A549 (cell line): ENCODE measurements at regions not wholly inside any gene's neighbourhood (a gene's known extent, or its start where the extent isn't known, plus 50 kb on each side); places are given as distances from the start of the nearest gene placed in this dataset.
"Not testable (repeated sequence)": the region's sequence is repeated elsewhere in the genome, so short reads cannot be mapped to it uniquely, and the experiment has no call there.

Source experiments
- ATAC-seq, 2 experiments: fragments of 200-7000 bp in 1 of 2; fragments of >200 bp in 1 of 2; cut with Nextera tagmentation in 1 of 2; cut with Tn5 transposase in 1 of 2; 3 replicates each; pipeline versions ENCODE4 v1.8.0 to v1.9.1; 2018 to 2020; ENCODE audit warnings: mild to moderate bottlenecking in 1 of 2, moderate library complexity in 1 of 2
- CTCF ChIA-PET: fragments of 300-600 bp; sonication (Branson Sonifier 250); formaldehyde crosslinking; extraction: SDS; loops from one replicate; lab custom pipeline; 2021; ENCODE audit warnings: antibody characterized with exemption, inconsistent platforms; lab: Yijun Ruan, JAX
- POLR2A ChIA-PET: fragments of 350-600 bp; formaldehyde crosslinking; extraction: SDS; loops from one replicate; lab custom pipeline; 2021; ENCODE audit warnings: antibody characterized with exemption, inconsistent platforms; lab: Yijun Ruan, JAX
- DNase-seq, 2 experiments: peaks; one replicate each; pipeline versions ENCODE4 v3.0.0 to v3.0.0-alpha.2; 2011 to 2016; ENCODE audit warnings: low read depth in 1 of 2, low spot score in 1 of 2
- FAIRE-seq: peaks from 2 replicates; lab custom pipeline; 2011; peaks lifted over from hg19 to GRCh38; lab: Jason Lieb, UNC
- H3K27ac ChIP-seq, 2 experiments: fragments of >200 bp; sonication (Bioruptor Twin); formaldehyde crosslinking; 3 replicates each; pipeline ENCODE4 v1.5.1; 2016 to 2017
- H3K4me1 ChIP-seq: fragments of >200 bp; sonication (Bioruptor Twin); formaldehyde crosslinking; 3 replicates; pipeline ENCODE4 v1.6.1; 2016
- H3K4me2 ChIP-seq: fragments of >200 bp; sonication (Bioruptor Twin); formaldehyde crosslinking; 3 replicates; pipeline ENCODE4 v1.6.1; 2016
- H3K4me3 ChIP-seq: fragments of >200 bp; sonication (Bioruptor Twin); formaldehyde crosslinking; 3 replicates; pipeline ENCODE4 v1.5.1; 2016
- H3K9me3 ChIP-seq: fragments of >200 bp; sonication (Bioruptor Twin); formaldehyde crosslinking; 3 replicates; pipeline ENCODE4 v1.6.1; 2016
- BHLHE40 ChIP-seq: IDR thresholded peaks from 2 replicates; pipeline ENCODE4 v1.6.1; 2012; ENCODE audit warnings: low read depth, low read length, inconsistent platforms
- CBX2 ChIP-seq: fragments of 200-600 bp; sonication (generic); IDR thresholded peaks from 2 replicates; pipeline ENCODE4 v1.6.1; 2016; ENCODE audit warnings: low read depth, mild to moderate bottlenecking, borderline replicate concordance
- CEBPB ChIP-seq, 2 experiments: fragments of >200 bp in 1 of 2; sonication (Bioruptor Twin) in 1 of 2; formaldehyde crosslinking in 1 of 2; IDR thresholded peaks; 2 replicates each; pipeline ENCODE4 v1.6.1; 2012 to 2016
- CHD2 ChIP-seq: fragments of 150-350 bp; IDR thresholded peaks from 2 replicates; pipeline ENCODE4 v1.6.1; 2014; ENCODE audit warnings: low read length; ENCODE audit not compliant: partially characterized antibody
- EHF ChIP-seq: fragments of 250-450 bp; sonication (Bioruptor Pico); IDR thresholded peaks from 2 replicates; pipeline ENCODE4 v1.5.0; 2020; ENCODE audit warnings: mild to moderate bottlenecking
- EHMT2 ChIP-seq: fragments of 200-600 bp; sonication (generic); IDR thresholded peaks from 2 replicates; pipeline ENCODE4 v1.6.1; 2016; ENCODE audit warnings: antibody characterized with exemption, low read depth, mild to moderate bottlenecking, moderate library complexity
- HDAC2 ChIP-seq: fragments of 200-600 bp; sonication (generic); IDR thresholded peaks from 2 replicates; pipeline ENCODE4 v1.6.1; 2016
- HOXB13 ChIP-seq: fragments of 250-450 bp; sonication (Bioruptor Pico); IDR thresholded peaks from 2 replicates; pipeline ENCODE4 v1.5.0; 2020; ENCODE audit warnings: low read depth, mild to moderate bottlenecking, moderate library complexity
- HOXB5 ChIP-seq: fragments of 250-450 bp; sonication (Bioruptor Pico); IDR thresholded peaks from 2 replicates; pipeline ENCODE4 v1.5.0; 2020; ENCODE audit warnings: mild to moderate bottlenecking, moderate library complexity
- NR3C1 ChIP-seq: fragments of >200 bp; sonication (Bioruptor Twin); formaldehyde crosslinking; IDR thresholded peaks from 3 replicates; pipeline ENCODE4 v1.6.1; 2017
- PHF8 ChIP-seq: fragments of 200-600 bp; sonication (generic); IDR thresholded peaks from 2 replicates; pipeline ENCODE4 v1.6.1; 2016; ENCODE audit warnings: low read depth, mild to moderate bottlenecking, antibody characterized with exemption, moderate library complexity, borderline replicate concordance
- POLR2A ChIP-seq: IDR thresholded peaks from 2 replicates; pipeline ENCODE4 v1.6.1; 2012; ENCODE audit warnings: mild to moderate bottlenecking, low read length
- RARB ChIP-seq: fragments of 250-450 bp; sonication (Bioruptor Pico); IDR thresholded peaks from 2 replicates; pipeline ENCODE4 v1.8.0; 2021; ENCODE audit warnings: mild to moderate bottlenecking, moderate library complexity
- ZC3H11A ChIP-seq: fragments of 450-650 bp; IDR thresholded peaks from 2 replicates; pipeline ENCODE4 v1.6.1; 2014; ENCODE audit warnings: antibody characterized with exemption, mild to moderate bottlenecking
- ZFP36 ChIP-seq: fragments of 450-650 bp; IDR thresholded peaks from 2 replicates; pipeline ENCODE4 v1.6.1; 2014; ENCODE audit warnings: borderline replicate concordance; ENCODE audit not compliant: partially characterized antibody
- WGBS: methylation state at CpG from one replicate; pipeline ENCODE4 v1.1.6; 2017; ENCODE audit errors: missing lambda C conversion rate; 5-methylcytosine and 5-hydroxymethylcytosine counted together
- TF ChIP-seq, protein P1 (sequence below): fragments of >200 bp; sonication (Bioruptor Twin); formaldehyde crosslinking; IDR thresholded peaks from 3 replicates; pipeline ENCODE4 v1.6.1; 2016
- TF ChIP-seq, protein P2 (sequence below): fragments of 250-450 bp; sonication (Bioruptor Pico); IDR thresholded peaks from 2 replicates; pipeline ENCODE4 v1.5.0; 2021; ENCODE audit warnings: mild to moderate bottlenecking, moderate library complexity, borderline replicate concordance
- TF ChIP-seq, protein P3 (sequence below): fragments of >200 bp; sonication (Bioruptor Twin); formaldehyde crosslinking; IDR thresholded peaks from 3 replicates; pipeline ENCODE4 v1.5.1; 2016
- TF ChIP-seq, protein P4 (sequence below): fragments of 200-600 bp; sonication (generic); IDR thresholded peaks from 2 replicates; pipeline ENCODE4 v1.6.1; 2016; ENCODE audit warnings: antibody characterized with exemption, mild to moderate bottlenecking, moderate library complexity

DNA sequence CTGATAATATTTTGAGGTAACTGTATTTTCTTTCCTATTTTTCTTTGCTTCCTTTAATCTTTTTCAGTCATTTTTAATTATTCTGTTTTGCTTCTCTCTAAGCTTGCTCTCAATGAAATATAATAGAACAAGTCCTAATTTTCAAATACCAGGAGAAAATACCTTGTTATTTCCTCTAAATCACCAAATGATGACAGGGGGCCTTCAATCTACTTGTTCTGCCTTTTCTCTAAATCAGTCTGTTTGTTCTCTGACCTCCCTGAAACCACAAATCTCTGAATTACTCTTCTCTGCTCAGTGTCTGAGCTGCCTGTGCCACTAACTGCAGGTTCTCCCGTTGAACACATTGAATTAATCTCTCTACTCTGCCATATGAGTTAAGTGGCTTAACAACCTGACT is 286.2 kb downstream of the C11orf87 start:
- no peak for TF ChIP-seq HOXB5 (CRISPR knock-in tag)
- no peak for TF ChIP-seq RARB
- TF ChIP-seq ZFP36: no peak
- no peak for TF ChIP-seq EHMT2
- TF ChIP-seq, protein P1, sequence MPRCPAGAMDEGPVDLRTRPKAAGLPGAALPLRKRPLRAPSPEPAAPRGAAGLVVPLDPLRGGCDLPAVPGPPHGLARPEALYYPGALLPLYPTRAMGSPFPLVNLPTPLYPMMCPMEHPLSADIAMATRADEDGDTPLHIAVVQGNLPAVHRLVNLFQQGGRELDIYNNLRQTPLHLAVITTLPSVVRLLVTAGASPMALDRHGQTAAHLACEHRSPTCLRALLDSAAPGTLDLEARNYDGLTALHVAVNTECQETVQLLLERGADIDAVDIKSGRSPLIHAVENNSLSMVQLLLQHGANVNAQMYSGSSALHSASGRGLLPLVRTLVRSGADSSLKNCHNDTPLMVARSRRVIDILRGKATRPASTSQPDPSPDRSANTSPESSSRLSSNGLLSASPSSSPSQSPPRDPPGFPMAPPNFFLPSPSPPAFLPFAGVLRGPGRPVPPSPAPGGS: no peak
- TF ChIP-seq BHLHE40: no peak
- no peak for TF ChIP-seq POLR2A
- TF ChIP-seq, protein P2, sequence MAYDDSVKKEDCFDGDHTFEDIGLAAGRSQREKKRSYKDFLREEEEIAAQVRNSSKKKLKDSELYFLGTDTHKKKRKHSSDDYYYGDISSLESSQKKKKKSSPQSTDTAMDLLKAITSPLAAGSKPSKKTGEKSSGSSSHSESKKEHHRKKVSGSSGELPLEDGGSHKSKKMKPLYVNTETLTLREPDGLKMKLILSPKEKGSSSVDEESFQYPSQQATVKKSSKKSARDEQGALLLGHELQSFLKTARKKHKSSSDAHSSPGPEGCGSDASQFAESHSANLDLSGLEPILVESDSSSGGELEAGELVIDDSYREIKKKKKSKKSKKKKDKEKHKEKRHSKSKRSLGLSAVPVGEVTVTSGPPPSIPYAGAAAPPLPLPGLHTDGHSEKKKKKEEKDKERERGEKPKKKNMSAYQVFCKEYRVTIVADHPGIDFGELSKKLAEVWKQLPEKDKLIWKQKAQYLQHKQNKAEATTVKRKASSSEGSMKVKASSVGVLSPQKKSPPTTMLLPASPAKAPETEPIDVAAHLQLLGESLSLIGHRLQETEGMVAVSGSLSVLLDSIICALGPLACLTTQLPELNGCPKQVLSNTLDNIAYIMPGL (CRISPR knock-in tag): no peak
- no peak for TF ChIP-seq CEBPB (IDR thresholded peaks at IDR 0.05)
- TF ChIP-seq EHF (CRISPR knock-in tag): no peak
- no peak for TF ChIP-seq NR3C1
- TF ChIP-seq, all 56 proteins: peak for 0
- DNase-seq: no peak
- Histone ChIP-seq H3K4me1 (no peaks in the 10 kb centered on the region), H3K9me3 (no peaks in the 10 kb centered on the region), H3K4me2 (no peak overlapping the region), H3K4me3 (no peak overlapping the region), H3K27ac (no peak overlapping the region)
- WGBS: 0% methylated on average over 1 of the region's 1 CpG
- CTCF ChIA-PET: no interaction called here
- no peak for FAIRE-seq
- POLR2A ChIA-PET: no interaction called here
- no peak for ATAC-seq

DNA sequence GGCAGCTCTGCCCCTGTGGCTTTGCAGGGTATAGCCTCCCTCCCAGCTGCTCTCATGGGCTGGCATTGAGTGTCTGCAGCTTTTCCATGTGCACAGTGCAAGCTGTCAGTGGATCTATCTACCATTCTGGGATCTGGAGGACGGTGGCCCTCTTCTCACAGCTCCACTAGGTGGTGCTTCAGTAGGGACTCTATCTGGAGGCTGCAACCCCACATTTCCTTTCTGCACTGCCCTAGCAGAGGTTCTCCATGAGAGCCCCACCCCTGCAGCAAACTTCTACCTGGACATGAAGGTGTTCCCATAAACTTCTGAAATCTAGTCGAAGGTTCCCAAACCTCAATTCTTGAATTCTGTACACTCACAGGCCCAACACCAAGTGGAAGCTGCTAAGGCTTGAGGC is 292.5 kb downstream of the C11orf87 start:
- H3K9me3 ChIP-seq, CTCF ChIA-PET, H3K4me3 ChIP-seq, POLR2A ChIA-PET, FAIRE-seq, ATAC-seq, H3K27ac ChIP-seq, H3K4me2 ChIP-seq, H3K4me1 ChIP-seq, DNase-seq: not testable (repeated sequence)
- WGBS: 35% methylated on average over 2 of the region's 2 CpGs

DNA sequence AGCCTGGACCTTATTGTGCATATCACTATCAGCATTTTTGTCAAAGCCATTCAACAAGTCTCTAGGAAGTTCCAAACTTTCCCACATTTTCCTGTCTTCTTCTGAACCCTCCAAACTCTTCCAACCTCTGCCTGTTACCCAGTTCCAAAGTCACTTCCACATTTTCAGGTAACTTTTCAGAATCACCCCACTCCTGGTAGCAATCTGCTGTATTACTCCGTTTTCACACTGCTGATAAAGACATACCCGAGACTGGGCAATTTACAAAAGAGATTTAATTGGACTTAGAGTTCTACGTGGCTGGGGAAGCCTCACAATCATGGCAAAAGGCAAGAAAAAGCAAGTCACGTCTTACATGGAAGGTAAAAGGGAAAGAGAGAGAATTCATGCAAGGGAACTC is 293.4 kb downstream of the C11orf87 start:
- H3K4me3 ChIP-seq, POLR2A ChIA-PET, CTCF ChIA-PET, FAIRE-seq, H3K4me1 ChIP-seq, H3K27ac ChIP-seq, ATAC-seq, H3K9me3 ChIP-seq, DNase-seq, H3K4me2 ChIP-seq: not testable (repeated sequence)
- WGBS: 0% methylated on average over 4 of the region's 4 CpGs

DNA sequence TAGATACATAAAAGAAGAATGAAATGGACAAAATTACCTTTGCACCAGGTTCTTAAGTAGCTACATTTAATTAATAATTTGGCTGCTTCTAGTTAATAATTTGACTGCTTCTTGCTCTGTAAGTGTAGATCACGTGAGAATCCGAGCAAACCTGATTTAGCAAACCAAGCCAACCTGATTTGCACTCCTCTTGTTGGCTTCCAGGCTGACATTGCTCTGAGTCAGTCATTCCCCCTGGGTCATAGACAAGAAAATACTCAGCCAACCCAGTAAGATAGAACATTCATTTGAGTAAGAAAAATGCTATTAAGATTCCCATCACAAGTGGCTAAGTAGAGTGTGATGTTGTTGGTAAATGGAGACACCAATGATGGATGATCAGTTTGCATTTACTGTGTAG is 304.1 kb downstream of the C11orf87 start:
- Histone ChIP-seq H3K4me3 (no peak overlapping the region), H3K4me1 (peaks cover 5% of the 10 kb centered on the region; the same call in 2 of the 3 replicates), H3K27ac (no peak overlapping the region), H3K9me3 (no peaks in the 10 kb centered on the region), H3K4me2 (no peak overlapping the region)
- POLR2A ChIA-PET: no interaction called here
- 25% methylated on average over 2 of the region's 2 CpGs for WGBS
- ATAC-seq (no peak), FAIRE-seq (no peak), DNase-seq (no peak)
- CTCF ChIA-PET: interaction anchor here (0.6 kb wide), 1 partner anchor 1006 kb away, joined by 5 read pairs; no protein-coding TSS in a partner anchor
- TF ChIP-seq POLR2A (no peak), ZFP36 (no peak), PHF8 (no peak), HDAC2 (no peak), CHD2 (no peak), ZC3H11A (no peak), HOXB13 (CRISPR knock-in tag) (no peak), CBX2 (no peak)
- TF ChIP-seq, protein P3, sequence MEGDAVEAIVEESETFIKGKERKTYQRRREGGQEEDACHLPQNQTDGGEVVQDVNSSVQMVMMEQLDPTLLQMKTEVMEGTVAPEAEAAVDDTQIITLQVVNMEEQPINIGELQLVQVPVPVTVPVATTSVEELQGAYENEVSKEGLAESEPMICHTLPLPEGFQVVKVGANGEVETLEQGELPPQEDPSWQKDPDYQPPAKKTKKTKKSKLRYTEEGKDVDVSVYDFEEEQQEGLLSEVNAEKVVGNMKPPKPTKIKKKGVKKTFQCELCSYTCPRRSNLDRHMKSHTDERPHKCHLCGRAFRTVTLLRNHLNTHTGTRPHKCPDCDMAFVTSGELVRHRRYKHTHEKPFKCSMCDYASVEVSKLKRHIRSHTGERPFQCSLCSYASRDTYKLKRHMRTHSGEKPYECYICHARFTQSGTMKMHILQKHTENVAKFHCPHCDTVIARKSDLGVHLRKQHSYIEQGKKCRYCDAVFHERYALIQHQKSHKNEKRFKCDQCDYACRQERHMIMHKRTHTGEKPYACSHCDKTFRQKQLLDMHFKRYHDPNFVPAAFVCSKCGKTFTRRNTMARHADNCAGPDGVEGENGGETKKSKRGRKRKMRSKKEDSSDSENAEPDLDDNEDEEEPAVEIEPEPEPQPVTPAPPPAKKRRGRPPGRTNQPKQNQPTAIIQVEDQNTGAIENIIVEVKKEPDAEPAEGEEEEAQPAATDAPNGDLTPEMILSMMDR: no peak
- TF ChIP-seq, protein P1: no peak
- TF ChIP-seq, protein P4, sequence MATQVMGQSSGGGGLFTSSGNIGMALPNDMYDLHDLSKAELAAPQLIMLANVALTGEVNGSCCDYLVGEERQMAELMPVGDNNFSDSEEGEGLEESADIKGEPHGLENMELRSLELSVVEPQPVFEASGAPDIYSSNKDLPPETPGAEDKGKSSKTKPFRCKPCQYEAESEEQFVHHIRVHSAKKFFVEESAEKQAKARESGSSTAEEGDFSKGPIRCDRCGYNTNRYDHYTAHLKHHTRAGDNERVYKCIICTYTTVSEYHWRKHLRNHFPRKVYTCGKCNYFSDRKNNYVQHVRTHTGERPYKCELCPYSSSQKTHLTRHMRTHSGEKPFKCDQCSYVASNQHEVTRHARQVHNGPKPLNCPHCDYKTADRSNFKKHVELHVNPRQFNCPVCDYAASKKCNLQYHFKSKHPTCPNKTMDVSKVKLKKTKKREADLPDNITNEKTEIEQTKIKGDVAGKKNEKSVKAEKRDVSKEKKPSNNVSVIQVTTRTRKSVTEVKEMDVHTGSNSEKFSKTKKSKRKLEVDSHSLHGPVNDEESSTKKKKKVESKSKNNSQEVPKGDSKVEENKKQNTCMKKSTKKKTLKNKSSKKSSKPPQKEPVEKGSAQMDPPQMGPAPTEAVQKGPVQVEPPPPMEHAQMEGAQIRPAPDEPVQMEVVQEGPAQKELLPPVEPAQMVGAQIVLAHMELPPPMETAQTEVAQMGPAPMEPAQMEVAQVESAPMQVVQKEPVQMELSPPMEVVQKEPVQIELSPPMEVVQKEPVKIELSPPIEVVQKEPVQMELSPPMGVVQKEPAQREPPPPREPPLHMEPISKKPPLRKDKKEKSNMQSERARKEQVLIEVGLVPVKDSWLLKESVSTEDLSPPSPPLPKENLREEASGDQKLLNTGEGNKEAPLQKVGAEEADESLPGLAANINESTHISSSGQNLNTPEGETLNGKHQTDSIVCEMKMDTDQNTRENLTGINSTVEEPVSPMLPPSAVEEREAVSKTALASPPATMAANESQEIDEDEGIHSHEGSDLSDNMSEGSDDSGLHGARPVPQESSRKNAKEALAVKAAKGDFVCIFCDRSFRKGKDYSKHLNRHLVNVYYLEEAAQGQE: no peak
